Fibroblast of mammary gland (primary cell): ENCODE measurements at regions not wholly inside any gene's neighbourhood (a gene's known extent, or its start where the extent isn't known, plus 50 kb on each side); places are given as distances from the start of the nearest gene placed in this dataset.

Experiments
- DNase-seq: peaks from one replicate; pipeline ENCODE4 v3.0.0-alpha.2; 2010; ENCODE audit warnings: low read depth
- H3K4me3 ChIP-seq: 2 replicates; pipeline ENCODE4 v1.5.1; 2011; ENCODE audit warnings: low read depth, mild to moderate bottlenecking, low read length, moderate library complexity; ENCODE audit not compliant: control insufficient read depth
- CTCF ChIP-seq: conservative IDR thresholded peaks from 2 replicates; pipeline ENCODE4 v1.5.1; 2011; ENCODE audit warnings: low read depth, low read length, inconsistent platforms; ENCODE audit not compliant: control insufficient read depth, insufficient read depth

GRCh38 chr10:128545216-128545615, 419.0 kb upstream of the MKI67 start:
- H3K4me3 ChIP-seq, result no peak overlapping the region
- TF ChIP-seq CTCF, result no peak
- no peak for DNase-seq

GRCh38 chr10:128546651-128547165, 420.5 kb upstream of the MKI67 start:
- no peak for DNase-seq
- H3K4me3 ChIP-seq, result no peak overlapping the region
- no peak for TF ChIP-seq CTCF

- no peak for TF ChIP-seq CTCF
- no peak overlapping the region for H3K4me3 ChIP-seq
Measured at GRCh38 chr10:128549101-128549608, 422.9 kb upstream of the MKI67 start.

GRCh38 chr10:128550045-128550444, 423.8 kb upstream of the MKI67 start:
- no peak overlapping the region for H3K4me3 ChIP-seq
- TF ChIP-seq CTCF, result no peak
- no peak for DNase-seq

More at GRCh38 chr10:128549101-128549608, 422.9 kb upstream of the MKI67 start:
- DNase-seq, result no peak

GRCh38 chr10:128551475-128551874, 425.3 kb upstream of the MKI67 start:
- DNase-seq, result no peak
- no peak overlapping the region for H3K4me3 ChIP-seq
- TF ChIP-seq CTCF, result no peak

GRCh38 chr10:128553755-128554154, 427.5 kb upstream of the MKI67 start:
- no peak overlapping the region for H3K4me3 ChIP-seq
- TF ChIP-seq CTCF, result no peak
- no peak for DNase-seq
